GM13976 (cell line): ENCODE measurements at regions not wholly inside any gene's neighbourhood (a gene's known extent, or its start where the extent isn't known, plus 50 kb on each side); places are given as distances from the start of the nearest gene placed in this dataset.
"Not testable (repeated sequence)": the region's sequence is repeated elsewhere in the genome, so short reads cannot be mapped to it uniquely, and the experiment has no call there.

Source experiments
- DNase-seq: peaks from one replicate; pipeline ENCODE4 v3.0.0; 2012; ENCODE audit warnings: low spot score
- CTCF ChIP-seq: IDR thresholded peaks from 2 replicates; pipeline ENCODE4 v1.5.1; 2012; ENCODE audit warnings: borderline replicate concordance, mild to moderate bottlenecking; ENCODE audit not compliant: insufficient read depth; ENCODE audit errors: extremely low read depth, missing control alignments, control extremely low read depth
- in situ Hi-C: fragments of 300-500 bp; cut with MboI; formaldehyde crosslinking; loops from one replicate; pipeline ENCODE4 v1.12.0; 2022; ENCODE audit warnings: low sequenced_read_pairs, mixed read lengths, inconsistent platforms; ENCODE audit not compliant: unreplicated experiment

GRCh38 chr1:18578271-18578670 is 52.4 kb upstream of the PAX7 start:
- in situ Hi-C loops, result no loop called here
- no peak for TF ChIP-seq CTCF
- no peak for DNase-seq

GRCh38 chr1:18579267-18579666 is 51.4 kb upstream of the PAX7 start:
- in situ Hi-C loops, DNase-seq: not testable (repeated sequence)

DNA sequence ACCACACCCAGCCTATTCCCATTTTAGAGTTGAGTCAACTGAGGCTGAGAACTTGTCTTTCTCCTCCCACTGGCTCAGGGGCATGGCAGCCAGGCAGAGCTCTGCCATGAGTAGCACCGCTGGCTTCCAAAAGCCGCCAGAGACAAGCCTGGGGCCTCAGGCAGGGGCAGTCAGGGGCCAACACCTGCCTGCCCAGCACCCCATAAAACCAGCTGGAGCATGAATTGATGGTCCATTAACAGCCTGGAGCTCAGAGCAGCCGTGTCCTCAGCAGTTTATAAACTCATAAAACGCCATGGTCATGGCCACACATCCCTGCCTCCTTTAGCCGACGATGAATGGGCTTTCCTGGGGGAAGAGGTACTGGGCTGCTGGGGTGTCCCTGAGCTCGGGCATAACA is 50.6 kb upstream of the PAX7 start:
- in situ Hi-C loops, result no loop called here
- no peak for DNase-seq
- TF ChIP-seq CTCF, result no peak

GRCh38 chr1:18580691-18581419 is 49.8 kb upstream of the PAX7 start:
- TF ChIP-seq CTCF, result no peak

More at GRCh38 chr1:18580691-18581419, 49.8 kb upstream of the PAX7 start:
- in situ Hi-C loops, result no loop called here
- no peak for DNase-seq
